Mesendoderm (in vitro differentiated cells): ENCODE measurements at regions not wholly inside any gene's neighbourhood (a gene's known extent, or its start where the extent isn't known, plus 50 kb on each side); places are given as distances from the start of the nearest gene placed in this dataset.

Source experiments
- DNase-seq: peaks from one replicate; pipeline ENCODE4 v3.0.0; 2013
- H2AK5ac ChIP-seq: 2 replicates; pipeline ENCODE4 v1.6.1; 2013; ENCODE audit warnings: low read length, inconsistent platforms
- H2BK120ac ChIP-seq: 2 replicates; pipeline ENCODE4 v1.6.1; 2013; ENCODE audit warnings: low read depth, mild to moderate bottlenecking, low read length, moderate library complexity, mixed read lengths
- H2BK15ac ChIP-seq: replicated peaks from 2 replicates; pipeline ENCODE4 v1.6.1; 2013; ENCODE audit warnings: low read depth, mild to moderate bottlenecking, moderate library complexity
- H2BK5ac ChIP-seq: 2 replicates; pipeline ENCODE4 v1.6.1; 2013; ENCODE audit warnings: low read length, inconsistent platforms
- H3K18ac ChIP-seq: 2 replicates; pipeline ENCODE4 v1.6.1; 2013; ENCODE audit warnings: mild to moderate bottlenecking, low read length, mixed read lengths
- H3K23ac ChIP-seq: one replicate; pipeline ENCODE4 v1.6.1; 2013; ENCODE audit warnings: low read length
- H3K27ac ChIP-seq: 2 replicates; pipeline ENCODE4 v1.5.1; 2013; ENCODE audit warnings: low read depth, mild to moderate bottlenecking, inconsistent platforms, low read length, moderate library complexity
- H3K27me3 ChIP-seq: 2 replicates; pipeline ENCODE4 v1.6.1; 2013; ENCODE audit warnings: low read length, control low read depth, mild to moderate bottlenecking, inconsistent platforms; ENCODE audit not compliant: insufficient read depth, poor library complexity
- H3K36me3 ChIP-seq: 2 replicates; pipeline ENCODE4 v1.6.1; 2013; ENCODE audit warnings: low read length, inconsistent platforms; ENCODE audit not compliant: control insufficient read depth, insufficient read depth
- H3K4ac ChIP-seq: one replicate; pipeline ENCODE4 v1.6.1; 2013; ENCODE audit warnings: low read depth, mild to moderate bottlenecking, low read length, moderate library complexity
- H3K4me1 ChIP-seq: 2 replicates; pipeline ENCODE4 v1.6.1; 2013; ENCODE audit warnings: low read depth, low read length, inconsistent platforms; ENCODE audit not compliant: control insufficient read depth
- H3K4me2 ChIP-seq: 2 replicates; pipeline ENCODE4 v1.6.1; 2013; ENCODE audit warnings: low read length
- H3K4me3 ChIP-seq: 2 replicates; pipeline ENCODE4 v1.5.1; 2013; ENCODE audit warnings: mild to moderate bottlenecking, low read length
- H3K56ac ChIP-seq: one replicate; pipeline ENCODE4 v1.6.1; 2013; ENCODE audit warnings: low read length
- H3K79me1 ChIP-seq: 2 replicates; pipeline ENCODE4 v1.6.1; 2013; ENCODE audit warnings: low read length, inconsistent platforms
- H3K79me2 ChIP-seq: 2 replicates; pipeline ENCODE4 v1.6.1; 2013; ENCODE audit warnings: mild to moderate bottlenecking, low read length; ENCODE audit not compliant: control insufficient read depth, insufficient read depth
- H3K9ac ChIP-seq: 2 replicates; pipeline ENCODE4 v1.6.1; 2013; ENCODE audit warnings: low read length, inconsistent platforms
- H4K5ac ChIP-seq: one replicate; pipeline ENCODE4 v1.6.1; 2013; ENCODE audit warnings: low read length
- H4K8ac ChIP-seq: one replicate; pipeline ENCODE4 v1.6.1; 2013; ENCODE audit warnings: low read depth, mild to moderate bottlenecking, control low read depth, low read length, moderate library complexity
- WGBS: extraction: QIAGEN DNeasy Blood & Tissue Kit; methylation state at CpG from one replicate; pipeline ENCODE4 v1.1.7; 2013; ENCODE audit warnings: low lambda C conversion rate, missing lambda C conversion rate; ENCODE audit not compliant: insufficient coverage; ENCODE audit errors: extremely low coverage; 5-methylcytosine and 5-hydroxymethylcytosine counted together

- no peak overlapping the region for H3K56ac ChIP-seq
- no peaks in the 10 kb centered on the region for H3K4me1 ChIP-seq
- H3K4ac ChIP-seq = no peak overlapping the region
- H3K27ac ChIP-seq = no peak overlapping the region
- H3K27me3 ChIP-seq = no peaks in the 10 kb centered on the region
- no CpG with 5 or more reads among the region's 4 CpGs for WGBS
- no peak overlapping the region for H4K8ac ChIP-seq
- no peaks in the 10 kb centered on the region for H3K36me3 ChIP-seq
- H3K18ac ChIP-seq = no peak overlapping the region
- no peaks in the 10 kb centered on the region for H3K79me1 ChIP-seq
- H2BK5ac ChIP-seq = no peak overlapping the region
- no peak overlapping the region for H2BK15ac ChIP-seq
- no peak overlapping the region for H2AK5ac ChIP-seq
- DNase-seq = no peak
- no peak overlapping the region for H4K5ac ChIP-seq
- no peak overlapping the region for H3K23ac ChIP-seq
- H3K9ac ChIP-seq = no peak overlapping the region
- H2BK120ac ChIP-seq = no peak overlapping the region
- H3K4me3 ChIP-seq = no peak overlapping the region
- no peaks in the 10 kb centered on the region for H3K79me2 ChIP-seq
- no peak overlapping the region for H3K4me2 ChIP-seq
Measured at GRCh38 chr18:68288408-68288807, 426.5 kb downstream of the TMX3 start.

GRCh38 chr18:68284236-68284780, 430.6 kb downstream of the TMX3 start:
- Histone ChIP-seq H4K8ac (no peak overlapping the region), H3K9ac (no peak overlapping the region), H3K4me3 (no peak overlapping the region), H2BK15ac (no peak overlapping the region), H3K79me2 (no peaks in the 10 kb centered on the region), H3K79me1 (no peaks in the 10 kb centered on the region), H3K27me3 (no peaks in the 10 kb centered on the region), H2AK5ac (no peak overlapping the region), H3K56ac (no peak overlapping the region), H3K18ac (no peak overlapping the region), H3K4me1 (no peaks in the 10 kb centered on the region), H2BK5ac (no peak overlapping the region), H3K36me3 (no peaks in the 10 kb centered on the region), H4K5ac (no peak overlapping the region), H3K23ac (no peak overlapping the region), H3K4me2 (no peak overlapping the region), H3K4ac (no peak overlapping the region), H3K27ac (no peak overlapping the region), H2BK120ac (no peak overlapping the region)
- DNase-seq = no peak
- no CpG with 5 or more reads among the region's 5 CpGs for WGBS

- whole genome bisulfite sequencing = no CpG with 5 or more reads among the region's 3 CpGs
- H3K79me1 ChIP-seq = no peaks in the 10 kb centered on the region
- H2BK120ac ChIP-seq = no peak overlapping the region
- no peak overlapping the region for H4K8ac ChIP-seq
- H3K4me1 ChIP-seq = no peaks in the 10 kb centered on the region
- no peak overlapping the region for H2BK15ac ChIP-seq
- H3K27me3 ChIP-seq = no peaks in the 10 kb centered on the region
- no peak overlapping the region for H3K9ac ChIP-seq
- no peak overlapping the region for H2AK5ac ChIP-seq
- no peaks in the 10 kb centered on the region for H3K36me3 ChIP-seq
- H3K18ac ChIP-seq = no peak overlapping the region
- no peak overlapping the region for H3K23ac ChIP-seq
- no peak overlapping the region for H3K4me3 ChIP-seq
- H3K79me2 ChIP-seq = no peaks in the 10 kb centered on the region
- H3K27ac ChIP-seq = no peak overlapping the region
- no peak overlapping the region for H3K4ac ChIP-seq
- no peak overlapping the region for H2BK5ac ChIP-seq
- DNase-seq = no peak
- no peak overlapping the region for H3K56ac ChIP-seq
- no peak overlapping the region for H4K5ac ChIP-seq
- no peak overlapping the region for H3K4me2 ChIP-seq
Measured at GRCh38 chr18:68283834-68284233, 431.1 kb downstream of the TMX3 start.

- no peaks in the 10 kb centered on the region for H3K79me2 ChIP-seq
- no peak overlapping the region for H3K23ac ChIP-seq
- no peak overlapping the region for H3K4ac ChIP-seq
- no peak overlapping the region for H3K4me2 ChIP-seq
- no peaks in the 10 kb centered on the region for H3K36me3 ChIP-seq
- H3K56ac ChIP-seq = no peak overlapping the region
- H3K9ac ChIP-seq = no peak overlapping the region
- no peak overlapping the region for H2BK5ac ChIP-seq
- no peaks in the 10 kb centered on the region for H3K79me1 ChIP-seq
- no peak overlapping the region for H2BK15ac ChIP-seq
- H2BK120ac ChIP-seq = no peak overlapping the region
- no peak overlapping the region for H4K5ac ChIP-seq
- H4K8ac ChIP-seq = no peak overlapping the region
- DNase-seq = no peak
- no peak overlapping the region for H3K27ac ChIP-seq
- whole genome bisulfite sequencing = no CpG with 5 or more reads among the region's 2 CpGs
- no peak overlapping the region for H2AK5ac ChIP-seq
- no peak overlapping the region for H3K18ac ChIP-seq
- no peaks in the 10 kb centered on the region for H3K4me1 ChIP-seq
- no peaks in the 10 kb centered on the region for H3K27me3 ChIP-seq
- H3K4me3 ChIP-seq = no peak overlapping the region
Measured at GRCh38 chr18:68282232-68282631, 432.7 kb downstream of the TMX3 start.

GRCh38 chr18:68275616-68276015, 439.3 kb downstream of the TMX3 start:
- H2BK120ac ChIP-seq = no peak overlapping the region
- no peak overlapping the region for H3K23ac ChIP-seq
- no peak overlapping the region for H2BK5ac ChIP-seq
- no CpG with 5 or more reads among the region's 1 CpG for WGBS
- no peak overlapping the region for H2BK15ac ChIP-seq
- no peaks in the 10 kb centered on the region for H3K27me3 ChIP-seq
- no peaks in the 10 kb centered on the region for H3K4me1 ChIP-seq
- H4K5ac ChIP-seq = no peak overlapping the region
- H3K4ac ChIP-seq = no peak overlapping the region
- no peaks in the 10 kb centered on the region for H3K79me1 ChIP-seq
- H3K27ac ChIP-seq = no peak overlapping the region
- no peaks in the 10 kb centered on the region for H3K36me3 ChIP-seq
- H3K4me2 ChIP-seq = no peak overlapping the region
- H3K9ac ChIP-seq = no peak overlapping the region
- H3K56ac ChIP-seq = no peak overlapping the region
- no peaks in the 10 kb centered on the region for H3K79me2 ChIP-seq
- no peak overlapping the region for H2AK5ac ChIP-seq
- no peak overlapping the region for H4K8ac ChIP-seq
- no peak overlapping the region for H3K18ac ChIP-seq
- DNase-seq = no peak
- H3K4me3 ChIP-seq = no peak overlapping the region

GRCh38 chr18:68270017-68270416, 444.9 kb downstream of the TMX3 start:
- Histone ChIP-seq H2BK5ac (no peak overlapping the region), H3K56ac (no peak overlapping the region), H2BK15ac (no peak overlapping the region), H3K18ac (no peak overlapping the region), H4K8ac (no peak overlapping the region), H3K23ac (no peak overlapping the region), H2AK5ac (no peak overlapping the region), H2BK120ac (no peak overlapping the region), H3K4me1 (no peaks in the 10 kb centered on the region), H3K4ac (no peak overlapping the region), H3K27me3 (no peaks in the 10 kb centered on the region), H3K27ac (no peak overlapping the region), H3K4me3 (no peak overlapping the region), H3K9ac (no peak overlapping the region), H3K36me3 (no peaks in the 10 kb centered on the region), H3K4me2 (no peak overlapping the region), H3K79me1 (no peaks in the 10 kb centered on the region), H4K5ac (no peak overlapping the region), H3K79me2 (no peaks in the 10 kb centered on the region)
- no peak for DNase-seq
- no CpG with 5 or more reads among the region's 3 CpGs for WGBS
